D721Med (cell line): ENCODE measurements at regions not wholly inside any gene's neighbourhood (a gene's known extent, or its start where the extent isn't known, plus 50 kb on each side); places are given as distances from the start of the nearest gene placed in this dataset.

ENCODE experiments used
- DNase-seq: peaks from one replicate; pipeline ENCODE4 v3.0.0; 2011; ENCODE audit warnings: low spot score; ENCODE audit not compliant: insufficient read length
- FAIRE-seq: peaks from 2 replicates; lab custom pipeline; 2011; peaks lifted over from hg19 to GRCh38; lab: Jason Lieb, UNC
- CTCF ChIP-seq: IDR thresholded peaks from 2 replicates; pipeline ENCODE4 v1.5.1; 2012; ENCODE audit warnings: mild to moderate bottlenecking, control low read depth; ENCODE audit not compliant: insufficient read depth; ENCODE audit errors: missing control alignments

GRCh38 chr3:74370342-74370741 lies 244.1 kb downstream of the CNTN3 start:
- DNase-seq (no peak), FAIRE-seq (no peak)
- TF ChIP-seq CTCF: no peak

GRCh38 chr3:74366331-74366730 lies 248.1 kb downstream of the CNTN3 start:
- FAIRE-seq: peak; percentile 41
- TF ChIP-seq CTCF: no peak
- DNase-seq: no peak

- FAIRE-seq: no peak
- DNase-seq: no peak
- TF ChIP-seq CTCF: no peak
Observed at GRCh38 chr3:74363346-74363745, 251.1 kb downstream of the CNTN3 start.

GRCh38 chr3:74360406-74360805 lies 254.1 kb downstream of the CNTN3 start:
- DNase-seq (no peak), FAIRE-seq (peak; percentile 38)
- no peak for TF ChIP-seq CTCF

- DNase-seq (no peak), FAIRE-seq (no peak)
- no peak for TF ChIP-seq CTCF
Observed at GRCh38 chr3:74357881-74358280, 256.6 kb downstream of the CNTN3 start.

GRCh38 chr3:74353039-74353438 lies 261.4 kb downstream of the CNTN3 start:
- TF ChIP-seq CTCF: peak; percentile 13
- FAIRE-seq (no peak), DNase-seq (no peak)

- FAIRE-seq (no peak), DNase-seq (no peak)
- no peak for TF ChIP-seq CTCF
Observed at GRCh38 chr3:74352166-74352565, 262.3 kb downstream of the CNTN3 start.
